WTC11 (cell line): ENCODE measurements at regions not wholly inside any gene's neighbourhood (a gene's known extent, or its start where the extent isn't known, plus 50 kb on each side); places are given as distances from the start of the nearest gene placed in this dataset.

ENCODE experiments used
- ATAC-seq: fragments of 200-7000 bp; cut with Tn5 transposase; 2 replicates; pipeline ENCODE4 v1.10.0; 2021; ENCODE audit warnings: mild to moderate bottlenecking, moderate library complexity
- CTCF ChIA-PET: fragments of 300-600 bp; sonication (Branson Sonifier 250); formaldehyde crosslinking; loops from one replicate; lab custom pipeline; 2021; ENCODE audit warnings: antibody characterized with exemption; lab: Charles Lee
- POLR2A ChIA-PET: fragments of 350-600 bp; sonication (Branson Sonifier 250); formaldehyde crosslinking; loops from one replicate; lab custom pipeline; 2021; ENCODE audit warnings: antibody characterized with exemption; lab: Charles Lee
- DNase-seq: peaks from one replicate; pipeline ENCODE4 v3.0.0; 2021; ENCODE audit warnings: low spot score
- H3K27ac Mint-ChIP-seq: 2 replicates; pipeline ENCODE4 v1.8.0; 2021; ENCODE audit warnings: mixed read lengths
- H3K27me3 Mint-ChIP-seq: 2 replicates; pipeline ENCODE4 v1.8.0; 2021; ENCODE audit warnings: low read depth, mild to moderate bottlenecking, moderate library complexity, mixed read lengths
- H3K36me3 Mint-ChIP-seq: 2 replicates; pipeline ENCODE4 v1.8.0; 2021; ENCODE audit warnings: mixed read lengths
- H3K4me1 Mint-ChIP-seq: 2 replicates; pipeline ENCODE4 v1.8.0; 2022; ENCODE audit warnings: mixed read lengths
- H3K4me3 Mint-ChIP-seq: 2 replicates; pipeline ENCODE4 v1.8.0; 2021; ENCODE audit warnings: mild to moderate bottlenecking, moderate library complexity, mixed read lengths
- H3K9me3 Mint-ChIP-seq: 2 replicates; pipeline ENCODE4 v1.8.0; 2021; ENCODE audit warnings: mixed read lengths
- CBFB ChIP-seq: sonication (generic); formaldehyde crosslinking; IDR thresholded peaks from 2 replicates; pipeline ENCODE4 v1.8.1; 2022; ENCODE audit warnings: mild to moderate bottlenecking, low read depth, missing genetic modification reagents
- E2F5 ChIP-seq: sonication (generic); formaldehyde crosslinking; IDR thresholded peaks from 2 replicates; pipeline ENCODE4 v1.8.1; 2022; ENCODE audit warnings: mild to moderate bottlenecking, moderate library complexity, missing genetic modification reagents
- ELF4 ChIP-seq: sonication (generic); formaldehyde crosslinking; IDR thresholded peaks from 2 replicates; pipeline ENCODE4 v1.8.1; 2022; ENCODE audit warnings: low read depth, mild to moderate bottlenecking, moderate library complexity, missing genetic modification reagents
- FOXP1 ChIP-seq: sonication (generic); formaldehyde crosslinking; IDR thresholded peaks from 2 replicates; pipeline ENCODE4 v1.8.0; 2022; ENCODE audit warnings: missing genetic modification reagents, mild to moderate bottlenecking, moderate library complexity, borderline replicate concordance
- HMGA2 ChIP-seq: fragments of 250-450 bp; sonication (Bioruptor Pico); IDR thresholded peaks from 2 replicates; pipeline ENCODE4 v1.4.0; 2021; ENCODE audit warnings: mild to moderate bottlenecking, moderate library complexity
- NFE2L1 ChIP-seq: sonication (generic); formaldehyde crosslinking; IDR thresholded peaks from 2 replicates; pipeline ENCODE4 v1.8.1; 2023; ENCODE audit warnings: missing genetic modification reagents
- SMAD4 ChIP-seq: sonication (generic); formaldehyde crosslinking; IDR thresholded peaks from 2 replicates; pipeline ENCODE4 v1.8.0; 2022; ENCODE audit warnings: mild to moderate bottlenecking, missing genetic modification reagents
- SP1 ChIP-seq: sonication (generic); formaldehyde crosslinking; conservative IDR thresholded peaks from 2 replicates; pipeline ENCODE4 v1.8.1; 2022; ENCODE audit warnings: missing genetic modification reagents
- TCF7 ChIP-seq: sonication (generic); formaldehyde crosslinking; IDR thresholded peaks from 2 replicates; pipeline ENCODE4 v1.8.0; 2022; ENCODE audit warnings: mild to moderate bottlenecking, low read depth, missing genetic modification reagents, moderate library complexity
- TP53 ChIP-seq: sonication (generic); formaldehyde crosslinking; IDR thresholded peaks from 2 replicates; pipeline ENCODE4 v1.8.1; 2023; ENCODE audit warnings: mild to moderate bottlenecking, missing genetic modification reagents
- USF2 ChIP-seq: sonication (generic); formaldehyde crosslinking; IDR thresholded peaks from 2 replicates; pipeline ENCODE4 v1.8.1; 2023; ENCODE audit warnings: mild to moderate bottlenecking, missing genetic modification reagents, moderate library complexity
- ZNF121 ChIP-seq: sonication (generic); formaldehyde crosslinking; IDR thresholded peaks from 2 replicates; pipeline ENCODE4 v1.8.0; 2023; ENCODE audit warnings: missing genetic modification reagents
- ZNF317 ChIP-seq: sonication (generic); formaldehyde crosslinking; IDR thresholded peaks from 2 replicates; pipeline ENCODE4 v1.8.1; 2023; ENCODE audit warnings: low read depth, mild to moderate bottlenecking, moderate library complexity, missing genetic modification reagents, borderline replicate concordance
- ZNF532 ChIP-seq: fragments of 250-450 bp; sonication (Bioruptor Pico); IDR thresholded peaks from 2 replicates; pipeline ENCODE4 v1.9.0; 2021; ENCODE audit warnings: mild to moderate bottlenecking, borderline replicate concordance
- TF ChIP-seq, protein P1 (sequence below): sonication (generic); formaldehyde crosslinking; IDR thresholded peaks from 2 replicates; pipeline ENCODE4 v1.8.0; 2022; ENCODE audit warnings: mild to moderate bottlenecking, missing genetic modification reagents
- TF ChIP-seq, protein P2 (sequence below): sonication (generic); formaldehyde crosslinking; IDR thresholded peaks from 2 replicates; pipeline ENCODE4 v1.8.1; 2023; ENCODE audit warnings: mild to moderate bottlenecking, missing genetic modification reagents, borderline replicate concordance
- TF ChIP-seq, protein P3 (sequence below): sonication (generic); formaldehyde crosslinking; IDR thresholded peaks from 2 replicates; pipeline ENCODE4 v1.8.0; 2023; ENCODE audit warnings: mild to moderate bottlenecking, missing genetic modification reagents
- TF ChIP-seq, protein P4 (sequence below): fragments of 250-450 bp; sonication (Bioruptor Pico); IDR thresholded peaks from 2 replicates; pipeline ENCODE4 v2.1.2; 2022; ENCODE audit warnings: mild to moderate bottlenecking, moderate library complexity
- TF ChIP-seq, protein P5 (sequence below): fragments of 250-450 bp; sonication (Bioruptor Pico); IDR thresholded peaks from 2 replicates; pipeline ENCODE4 v1.9.0; 2021; ENCODE audit warnings: mild to moderate bottlenecking

DNA sequence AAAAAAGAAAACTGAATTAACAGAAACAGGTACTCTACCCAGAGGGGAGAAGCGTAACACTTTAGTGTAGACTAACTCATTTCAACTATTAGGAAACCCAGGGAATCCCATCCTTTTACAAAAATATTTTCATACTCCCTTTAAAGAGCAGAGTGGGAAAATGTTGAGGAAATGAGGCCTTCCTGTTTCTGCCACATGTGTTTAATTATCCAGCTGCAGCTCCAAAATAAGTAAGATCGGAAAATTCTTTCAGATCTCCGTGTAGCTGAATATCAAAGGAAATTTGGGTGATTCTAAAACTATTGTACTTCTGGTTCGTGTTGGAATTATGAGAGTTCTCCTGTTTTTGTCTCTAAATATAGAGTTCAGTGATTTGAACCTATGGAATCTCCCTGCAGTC, 58.0 kb upstream of the CAV2 start (continued):
- TF ChIP-seq SP1 (CRISPR knock-in tag) (no peak), ZNF532 (CRISPR knock-in tag) (no peak), NFE2L1 (CRISPR knock-in tag) (no peak)
- TF ChIP-seq, protein P1, sequence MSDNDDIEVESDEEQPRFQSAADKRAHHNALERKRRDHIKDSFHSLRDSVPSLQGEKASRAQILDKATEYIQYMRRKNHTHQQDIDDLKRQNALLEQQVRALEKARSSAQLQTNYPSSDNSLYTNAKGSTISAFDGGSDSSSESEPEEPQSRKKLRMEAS (CRISPR knock-in tag), result no peak
- TF ChIP-seq, all 79 proteins: peak for 0

GRCh38 chr7:116443101-116443523, 56.4 kb upstream of the CAV2 start:
- H3K4me3 Mint-ChIP-seq, result no peak overlapping the region

DNA sequence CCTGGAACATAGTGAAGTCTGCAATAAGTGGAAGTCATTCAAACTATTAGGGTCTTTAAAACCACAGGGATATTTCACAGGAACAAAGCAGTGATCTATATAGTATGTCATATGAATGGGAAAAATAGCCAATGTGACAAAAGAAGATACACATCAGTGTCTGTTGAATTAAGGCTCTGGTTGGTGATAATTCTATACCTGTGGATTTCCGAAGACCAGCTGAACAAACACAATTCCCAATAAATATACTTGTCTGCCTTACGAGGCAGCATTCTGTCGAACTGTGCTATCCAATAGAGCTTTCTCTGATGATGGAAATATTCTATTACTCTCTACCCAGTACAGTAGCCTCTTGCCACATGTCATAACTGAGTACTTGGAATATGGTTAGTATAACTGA, 55.9 kb upstream of the CAV2 start:
- Mint-ChIP-seq H3K27me3 (no peaks in the 10 kb centered on the region), H3K9me3 (no peaks in the 10 kb centered on the region), H3K4me1 (peaks cover 4% of the 10 kb centered on the region), H3K27ac (no peak overlapping the region), H3K4me3 (no peak overlapping the region), H3K36me3 (no peaks in the 10 kb centered on the region)
- ATAC-seq, result no peak
- no peak for DNase-seq
- ChIA-PET CTCF (interaction anchor here (2.7 kb wide), 1 partner anchor 83 kb away, joined by 8 read pairs; no protein-coding TSS in a partner anchor), POLR2A (no interaction called here)
- TF ChIP-seq CBFB, result no peak
- TF ChIP-seq, protein P2, sequence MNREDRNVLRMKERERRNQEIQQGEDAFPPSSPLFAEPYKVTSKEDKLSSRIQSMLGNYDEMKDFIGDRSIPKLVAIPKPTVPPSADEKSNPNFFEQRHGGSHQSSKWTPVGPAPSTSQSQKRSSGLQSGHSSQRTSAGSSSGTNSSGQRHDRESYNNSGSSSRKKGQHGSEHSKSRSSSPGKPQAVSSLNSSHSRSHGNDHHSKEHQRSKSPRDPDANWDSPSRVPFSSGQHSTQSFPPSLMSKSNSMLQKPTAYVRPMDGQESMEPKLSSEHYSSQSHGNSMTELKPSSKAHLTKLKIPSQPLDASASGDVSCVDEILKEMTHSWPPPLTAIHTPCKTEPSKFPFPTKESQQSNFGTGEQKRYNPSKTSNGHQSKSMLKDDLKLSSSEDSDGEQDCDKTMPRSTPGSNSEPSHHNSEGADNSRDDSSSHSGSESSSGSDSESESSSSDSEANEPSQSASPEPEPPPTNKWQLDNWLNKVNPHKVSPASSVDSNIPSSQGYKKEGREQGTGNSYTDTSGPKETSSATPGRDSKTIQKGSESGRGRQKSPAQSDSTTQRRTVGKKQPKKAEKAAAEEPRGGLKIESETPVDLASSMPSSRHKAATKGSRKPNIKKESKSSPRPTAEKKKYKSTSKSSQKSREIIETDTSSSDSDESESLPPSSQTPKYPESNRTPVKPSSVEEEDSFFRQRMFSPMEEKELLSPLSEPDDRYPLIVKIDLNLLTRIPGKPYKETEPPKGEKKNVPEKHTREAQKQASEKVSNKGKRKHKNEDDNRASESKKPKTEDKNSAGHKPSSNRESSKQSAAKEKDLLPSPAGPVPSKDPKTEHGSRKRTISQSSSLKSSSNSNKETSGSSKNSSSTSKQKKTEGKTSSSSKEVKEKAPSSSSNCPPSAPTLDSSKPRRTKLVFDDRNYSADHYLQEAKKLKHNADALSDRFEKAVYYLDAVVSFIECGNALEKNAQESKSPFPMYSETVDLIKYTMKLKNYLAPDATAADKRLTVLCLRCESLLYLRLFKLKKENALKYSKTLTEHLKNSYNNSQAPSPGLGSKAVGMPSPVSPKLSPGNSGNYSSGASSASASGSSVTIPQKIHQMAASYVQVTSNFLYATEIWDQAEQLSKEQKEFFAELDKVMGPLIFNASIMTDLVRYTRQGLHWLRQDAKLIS (CRISPR knock-in tag), result no peak
- TF ChIP-seq, protein P3, sequence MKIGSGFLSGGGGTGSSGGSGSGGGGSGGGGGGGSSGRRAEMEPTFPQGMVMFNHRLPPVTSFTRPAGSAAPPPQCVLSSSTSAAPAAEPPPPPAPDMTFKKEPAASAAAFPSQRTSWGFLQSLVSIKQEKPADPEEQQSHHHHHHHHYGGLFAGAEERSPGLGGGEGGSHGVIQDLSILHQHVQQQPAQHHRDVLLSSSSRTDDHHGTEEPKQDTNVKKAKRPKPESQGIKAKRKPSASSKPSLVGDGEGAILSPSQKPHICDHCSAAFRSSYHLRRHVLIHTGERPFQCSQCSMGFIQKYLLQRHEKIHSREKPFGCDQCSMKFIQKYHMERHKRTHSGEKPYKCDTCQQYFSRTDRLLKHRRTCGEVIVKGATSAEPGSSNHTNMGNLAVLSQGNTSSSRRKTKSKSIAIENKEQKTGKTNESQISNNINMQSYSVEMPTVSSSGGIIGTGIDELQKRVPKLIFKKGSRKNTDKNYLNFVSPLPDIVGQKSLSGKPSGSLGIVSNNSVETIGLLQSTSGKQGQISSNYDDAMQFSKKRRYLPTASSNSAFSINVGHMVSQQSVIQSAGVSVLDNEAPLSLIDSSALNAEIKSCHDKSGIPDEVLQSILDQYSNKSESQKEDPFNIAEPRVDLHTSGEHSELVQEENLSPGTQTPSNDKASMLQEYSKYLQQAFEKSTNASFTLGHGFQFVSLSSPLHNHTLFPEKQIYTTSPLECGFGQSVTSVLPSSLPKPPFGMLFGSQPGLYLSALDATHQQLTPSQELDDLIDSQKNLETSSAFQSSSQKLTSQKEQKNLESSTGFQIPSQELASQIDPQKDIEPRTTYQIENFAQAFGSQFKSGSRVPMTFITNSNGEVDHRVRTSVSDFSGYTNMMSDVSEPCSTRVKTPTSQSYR (CRISPR knock-in tag), result no peak
- no peak for TF ChIP-seq TP53
- no peak for TF ChIP-seq ELF4 (CRISPR knock-in tag)

More at GRCh38 chr7:116443101-116443523, 56.4 kb upstream of the CAV2 start:
- DNase-seq, result no peak
- ChIA-PET POLR2A (no interaction called here), CTCF (interaction anchor here (1.4 to 2.7 kb wide), 2 partner anchors 9 to 83 kb away, joined by 4 to 8 read pairs; no protein-coding TSS in a partner anchor)
- TF ChIP-seq USF2 (no peak), NFE2L1 (CRISPR knock-in tag) (no peak), HMGA2 (CRISPR knock-in tag) (no peak), FOXP1 (CRISPR knock-in tag) (no peak), TCF7 (CRISPR knock-in tag) (no peak), E2F5 (CRISPR knock-in tag) (no peak), SMAD4 (CRISPR knock-in tag) (no peak), ZNF317 (CRISPR knock-in tag) (no peak), ZNF121 (CRISPR knock-in tag) (no peak)
- TF ChIP-seq, protein P4, sequence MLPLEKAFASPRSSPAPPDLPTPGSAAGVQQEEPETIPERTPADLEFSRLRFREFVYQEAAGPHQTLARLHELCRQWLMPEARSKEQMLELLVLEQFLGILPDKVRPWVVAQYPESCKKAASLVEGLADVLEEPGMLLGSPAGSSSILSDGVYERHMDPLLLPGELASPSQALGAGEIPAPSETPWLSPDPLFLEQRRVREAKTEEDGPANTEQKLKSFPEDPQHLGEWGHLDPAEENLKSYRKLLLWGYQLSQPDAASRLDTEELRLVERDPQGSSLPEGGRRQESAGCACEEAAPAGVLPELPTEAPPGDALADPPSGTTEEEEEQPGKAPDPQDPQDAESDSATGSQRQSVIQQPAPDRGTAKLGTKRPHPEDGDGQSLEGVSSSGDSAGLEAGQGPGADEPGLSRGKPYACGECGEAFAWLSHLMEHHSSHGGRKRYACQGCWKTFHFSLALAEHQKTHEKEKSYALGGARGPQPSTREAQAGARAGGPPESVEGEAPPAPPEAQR, result no peak
- TF ChIP-seq, protein P5, sequence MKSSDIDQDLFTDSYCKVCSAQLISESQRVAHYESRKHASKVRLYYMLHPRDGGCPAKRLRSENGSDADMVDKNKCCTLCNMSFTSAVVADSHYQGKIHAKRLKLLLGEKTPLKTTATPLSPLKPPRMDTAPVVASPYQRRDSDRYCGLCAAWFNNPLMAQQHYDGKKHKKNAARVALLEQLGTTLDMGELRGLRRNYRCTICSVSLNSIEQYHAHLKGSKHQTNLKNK (CRISPR knock-in tag), result no peak
- Mint-ChIP-seq H3K36me3 (no peaks in the 10 kb centered on the region), H3K27ac (no peak overlapping the region), H3K27me3 (no peaks in the 10 kb centered on the region), H3K4me1 (peaks cover 4% of the 10 kb centered on the region), H3K9me3 (no peaks in the 10 kb centered on the region)
- ATAC-seq, result no peak
